Esophagus muscularis mucosa (tissue), 3 donors: ENCODE measurements at regions not wholly inside any gene's neighbourhood (a gene's known extent, or its start where the extent isn't known, plus 50 kb on each side); places are given as distances from the start of the nearest gene placed in this dataset.

Experiments
- CTCF ChIP-seq, 3 experiments: fragments of 200-600 bp in 2 of 3; fragments of 450-650 bp in 1 of 3; sonication (generic) in 2 of 3; IDR thresholded peaks; one replicate each; pipeline ENCODE4 v1.5.1; 2017 to 2019; ENCODE audit warnings: antibody characterized with exemption in 3 of 3, mild to moderate bottlenecking in 2 of 3, moderate library complexity in 1 of 3
- POLR2A ChIP-seq: fragments of 450-650 bp; IDR thresholded peaks from one replicate; pipeline ENCODE4 v1.6.1; 2017; ENCODE audit warnings: antibody characterized with exemption, moderate library complexity, mild to moderate bottlenecking, low read depth
- POLR2AphosphoS5 ChIP-seq, 2 donors: sonication (generic); formaldehyde crosslinking; IDR thresholded peaks; one replicate each; pipeline ENCODE4 v1.6.1; 2017; ENCODE audit warnings: antibody characterized with exemption in 2 of 2

- TF ChIP-seq CTCF (IDR thresholded peaks at IDR 0.05), result no peak
- TF ChIP-seq POLR2A, result no peak
- TF ChIP-seq POLR2AphosphoS5 (IDR thresholded peaks at IDR 0.05), result no peak
Measured at GRCh38 chr7:46109437-46109836, 188.4 kb upstream of the IGFBP3 start.
